ENCODE measurements at regions not wholly inside any gene's neighbourhood (a gene's known extent, or its start where the extent isn't known, plus 50 kb on each side); places are given as distances from the start of the nearest gene placed in this dataset.
A peak's percentile ranks its signal among the peaks of the same experiment; 100 is the strongest.

DNA sequence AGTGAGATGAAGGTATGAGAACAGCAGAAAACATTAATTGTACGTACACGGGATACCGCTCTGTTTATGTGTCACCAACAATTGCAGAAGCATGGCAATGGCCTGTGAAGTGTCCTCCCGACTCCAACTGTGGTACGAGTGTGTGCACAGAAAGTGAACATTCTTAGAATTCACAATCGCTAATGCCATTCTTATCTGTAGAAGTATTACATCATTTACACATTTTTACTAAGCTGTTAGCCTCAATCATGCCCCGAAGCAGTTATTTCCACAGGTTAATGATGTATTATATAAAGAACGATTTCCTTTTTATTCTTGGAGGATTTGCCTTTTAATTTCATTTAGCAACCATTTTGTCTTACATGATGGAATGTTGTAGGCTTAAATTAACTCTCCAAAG, 103.4 kb downstream of the EVX1 start:
- Mint-ChIP-seq H3K9me3 (no peaks in the 10 kb centered on the region), H3K4me1 (peaks cover 15% of the 10 kb centered on the region), H3K36me3 (no peaks in the 10 kb centered on the region), H3K27ac (no peak overlapping the region), H3K27me3 (ENCODE audit: low read depth) (peaks cover 4% of the 10 kb centered on the region), H3K4me3 (no peak overlapping the region)
- POLR2A ChIA-PET, result no interaction called here
- CTCF ChIA-PET, result interaction anchor here (1.2 to 1.5 kb wide), 2 partner anchors 77 to 429 kb away, joined by 3 to 4 read pairs; no protein-coding TSS in a partner anchor
- ATAC-seq (no peak), DNase-seq (ENCODE audit: low spot score) (no peak)
- TF ChIP-seq NFE2L1 (CRISPR knock-in tag; IDR thresholded peaks at IDR 0.05) (no peak), MYBL2 (CRISPR knock-in tag; IDR thresholded peaks at IDR 0.05) (no peak), OVOL2 (CRISPR knock-in tag; IDR thresholded peaks at IDR 0.05; ENCODE audit: borderline replicate concordance) (no peak), NR1H2 (CRISPR knock-in tag; IDR thresholded peaks at IDR 0.05) (no peak), SMAD3 (CRISPR knock-in tag; IDR thresholded peaks at IDR 0.05; ENCODE audit: borderline replicate concordance) (no peak)

- Mint-ChIP-seq H3K9me3 (no peaks in the 10 kb centered on the region), H3K27me3 (ENCODE audit: low read depth) (peaks cover 4% of the 10 kb centered on the region), H3K4me1 (peaks cover 15% of the 10 kb centered on the region), H3K36me3 (no peaks in the 10 kb centered on the region), H3K27ac (no peak overlapping the region), H3K4me3 (no peak overlapping the region)
- TF ChIP-seq ETV6 (CRISPR knock-in tag; IDR thresholded peaks at IDR 0.05) (no peak), ZNF396 (CRISPR knock-in tag; IDR thresholded peaks at IDR 0.05; ENCODE audit: borderline replicate concordance) (no peak), ERG (CRISPR knock-in tag; IDR thresholded peaks at IDR 0.05) (no peak), SMAD4 (CRISPR knock-in tag; IDR thresholded peaks at IDR 0.05) (no peak), JAZF1 (CRISPR knock-in tag; IDR thresholded peaks at IDR 0.05) (no peak), GTF2I (CRISPR knock-in tag; conservative IDR thresholded peaks at IDR 0.05) (no peak), ZNF232 (CRISPR knock-in tag; IDR thresholded peaks at IDR 0.05) (no peak), CBFB (CRISPR knock-in tag; IDR thresholded peaks at IDR 0.05; ENCODE audit: low read depth) (no peak), RORB (CRISPR knock-in tag; IDR thresholded peaks at IDR 0.05) (no peak), AR (CRISPR knock-in tag; IDR thresholded peaks at IDR 0.05) (no peak), MYBL2 (CRISPR knock-in tag; IDR thresholded peaks at IDR 0.05) (no peak), SOX15 (CRISPR knock-in tag; IDR thresholded peaks at IDR 0.05) (no peak), FOXJ3 (CRISPR knock-in tag; IDR thresholded peaks at IDR 0.05; ENCODE audit: borderline replicate concordance) (no peak), TP53 (CRISPR knock-in tag; IDR thresholded peaks at IDR 0.05) (no peak), FOXK1 (CRISPR knock-in tag; IDR thresholded peaks at IDR 0.05) (no peak)
- TF ChIP-seq, protein P1, sequence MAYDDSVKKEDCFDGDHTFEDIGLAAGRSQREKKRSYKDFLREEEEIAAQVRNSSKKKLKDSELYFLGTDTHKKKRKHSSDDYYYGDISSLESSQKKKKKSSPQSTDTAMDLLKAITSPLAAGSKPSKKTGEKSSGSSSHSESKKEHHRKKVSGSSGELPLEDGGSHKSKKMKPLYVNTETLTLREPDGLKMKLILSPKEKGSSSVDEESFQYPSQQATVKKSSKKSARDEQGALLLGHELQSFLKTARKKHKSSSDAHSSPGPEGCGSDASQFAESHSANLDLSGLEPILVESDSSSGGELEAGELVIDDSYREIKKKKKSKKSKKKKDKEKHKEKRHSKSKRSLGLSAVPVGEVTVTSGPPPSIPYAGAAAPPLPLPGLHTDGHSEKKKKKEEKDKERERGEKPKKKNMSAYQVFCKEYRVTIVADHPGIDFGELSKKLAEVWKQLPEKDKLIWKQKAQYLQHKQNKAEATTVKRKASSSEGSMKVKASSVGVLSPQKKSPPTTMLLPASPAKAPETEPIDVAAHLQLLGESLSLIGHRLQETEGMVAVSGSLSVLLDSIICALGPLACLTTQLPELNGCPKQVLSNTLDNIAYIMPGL (CRISPR knock-in tag; IDR thresholded peaks at IDR 0.05), result no peak
- TF ChIP-seq, protein P2, sequence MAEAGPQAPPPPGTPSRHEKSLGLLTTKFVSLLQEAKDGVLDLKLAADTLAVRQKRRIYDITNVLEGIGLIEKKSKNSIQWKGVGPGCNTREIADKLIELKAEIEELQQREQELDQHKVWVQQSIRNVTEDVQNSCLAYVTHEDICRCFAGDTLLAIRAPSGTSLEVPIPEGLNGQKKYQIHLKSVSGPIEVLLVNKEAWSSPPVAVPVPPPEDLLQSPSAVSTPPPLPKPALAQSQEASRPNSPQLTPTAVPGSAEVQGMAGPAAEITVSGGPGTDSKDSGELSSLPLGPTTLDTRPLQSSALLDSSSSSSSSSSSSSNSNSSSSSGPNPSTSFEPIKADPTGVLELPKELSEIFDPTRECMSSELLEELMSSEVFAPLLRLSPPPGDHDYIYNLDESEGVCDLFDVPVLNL (CRISPR knock-in tag; IDR thresholded peaks at IDR 0.05; ENCODE audit: borderline replicate concordance, low read depth), result no peak
- TF ChIP-seq, protein P3, sequence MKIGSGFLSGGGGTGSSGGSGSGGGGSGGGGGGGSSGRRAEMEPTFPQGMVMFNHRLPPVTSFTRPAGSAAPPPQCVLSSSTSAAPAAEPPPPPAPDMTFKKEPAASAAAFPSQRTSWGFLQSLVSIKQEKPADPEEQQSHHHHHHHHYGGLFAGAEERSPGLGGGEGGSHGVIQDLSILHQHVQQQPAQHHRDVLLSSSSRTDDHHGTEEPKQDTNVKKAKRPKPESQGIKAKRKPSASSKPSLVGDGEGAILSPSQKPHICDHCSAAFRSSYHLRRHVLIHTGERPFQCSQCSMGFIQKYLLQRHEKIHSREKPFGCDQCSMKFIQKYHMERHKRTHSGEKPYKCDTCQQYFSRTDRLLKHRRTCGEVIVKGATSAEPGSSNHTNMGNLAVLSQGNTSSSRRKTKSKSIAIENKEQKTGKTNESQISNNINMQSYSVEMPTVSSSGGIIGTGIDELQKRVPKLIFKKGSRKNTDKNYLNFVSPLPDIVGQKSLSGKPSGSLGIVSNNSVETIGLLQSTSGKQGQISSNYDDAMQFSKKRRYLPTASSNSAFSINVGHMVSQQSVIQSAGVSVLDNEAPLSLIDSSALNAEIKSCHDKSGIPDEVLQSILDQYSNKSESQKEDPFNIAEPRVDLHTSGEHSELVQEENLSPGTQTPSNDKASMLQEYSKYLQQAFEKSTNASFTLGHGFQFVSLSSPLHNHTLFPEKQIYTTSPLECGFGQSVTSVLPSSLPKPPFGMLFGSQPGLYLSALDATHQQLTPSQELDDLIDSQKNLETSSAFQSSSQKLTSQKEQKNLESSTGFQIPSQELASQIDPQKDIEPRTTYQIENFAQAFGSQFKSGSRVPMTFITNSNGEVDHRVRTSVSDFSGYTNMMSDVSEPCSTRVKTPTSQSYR (CRISPR knock-in tag; IDR thresholded peaks at IDR 0.05), result no peak
- TF ChIP-seq, protein P4, sequence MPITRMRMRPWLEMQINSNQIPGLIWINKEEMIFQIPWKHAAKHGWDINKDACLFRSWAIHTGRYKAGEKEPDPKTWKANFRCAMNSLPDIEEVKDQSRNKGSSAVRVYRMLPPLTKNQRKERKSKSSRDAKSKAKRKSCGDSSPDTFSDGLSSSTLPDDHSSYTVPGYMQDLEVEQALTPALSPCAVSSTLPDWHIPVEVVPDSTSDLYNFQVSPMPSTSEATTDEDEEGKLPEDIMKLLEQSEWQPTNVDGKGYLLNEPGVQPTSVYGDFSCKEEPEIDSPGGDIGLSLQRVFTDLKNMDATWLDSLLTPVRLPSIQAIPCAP (CRISPR knock-in tag; IDR thresholded peaks at IDR 0.05), result no peak
- ATAC-seq (peak; percentile 77), DNase-seq (ENCODE audit: low spot score) (no peak)
- CTCF ChIA-PET, result no interaction called here
- POLR2A ChIA-PET, result no interaction called here
Observed at GRCh38 chr7:27346531-27347275, 104.1 kb downstream of the EVX1 start.

All from WTC11 (cell line).